T-cell (primary cell): ENCODE measurements at regions not wholly inside any gene's neighbourhood (a gene's known extent, or its start where the extent isn't known, plus 50 kb on each side); places are given as distances from the start of the nearest gene placed in this dataset.
"Not testable (repeated sequence)": the region's sequence is repeated elsewhere in the genome, so short reads cannot be mapped to it uniquely, and the experiment has no call there.

Source experiments
- ATAC-seq, 4 experiments: fragments of 200-7000 bp in 3 of 4; fragments of 150-1000 bp in 1 of 4; cut with Tn5 transposase; replicated peaks in 1 of 4; 1 replicate in 3 of 4; 2 replicates in 1 of 4; pipeline ENCODE4 v1.10.0; 2021; ENCODE audit warnings: moderate library complexity in 3 of 4, mild to moderate bottlenecking in 2 of 4, moderate number of reproducible peaks in 1 of 4
- CTCF ChIA-PET, 2 donors: fragments of 300-600 bp; sonication (Branson Sonifier 250); formaldehyde crosslinking; loops; one replicate each; lab custom pipeline; 2022; ENCODE audit warnings: antibody characterized with exemption in 2 of 2; lab: Charles Lee
- POLR2A ChIA-PET, 2 donors: fragments of 300-600 bp; sonication (Branson Sonifier 250); formaldehyde crosslinking; loops; one replicate each; lab custom pipeline; 2022; ENCODE audit warnings: antibody characterized with exemption in 2 of 2; lab: Charles Lee
- DNase-seq, 35 experiments: peaks; one replicate each; pipeline versions ENCODE4 v3.0.0 to v3.0.0-alpha.2; 2013 to 2023
- H3K27ac ChIP-seq: one replicate; pipeline ENCODE4 v1.5.1; 2013; ENCODE audit warnings: low read length
- H3K27me3 ChIP-seq, 2 experiments: replicated peaks in 1 of 2; 1 replicate in 1 of 2; 2 replicates in 1 of 2; pipeline versions ENCODE4 v1.6.1 to v1.7.0; 2013; ENCODE audit warnings: low read length in 1 of 2, mixed read lengths in 1 of 2; ENCODE audit not compliant: control insufficient read depth in 2 of 2, insufficient read depth in 2 of 2; ENCODE audit errors: extremely low read depth in 1 of 2
- H3K36me3 ChIP-seq, 2 donors: 1 replicate in 1 of 2; 2 replicates in 1 of 2; pipeline versions ENCODE4 v1.6.1 to v1.7.0; 2013; ENCODE audit warnings: low read length in 1 of 2; ENCODE audit not compliant: control insufficient read depth in 2 of 2, insufficient read depth in 1 of 2; ENCODE audit errors: extremely low read depth in 1 of 2
- H3K4me1 ChIP-seq, 2 experiments: 1 replicate in 1 of 2; 2 replicates in 1 of 2; pipeline versions ENCODE4 v1.6.1 to v1.7.0; 2013; ENCODE audit warnings: low read length in 2 of 2, mixed read lengths in 1 of 2; ENCODE audit not compliant: insufficient read depth in 2 of 2, control insufficient read depth in 1 of 2; ENCODE audit errors: extremely low read depth in 1 of 2
- H3K4me3 ChIP-seq, 2 donors: 1 replicate in 1 of 2; 2 replicates in 1 of 2; pipeline versions ENCODE4 v1.5.1 to v1.7.0; 2013; ENCODE audit warnings: mild to moderate bottlenecking in 2 of 2, low read length in 1 of 2, moderate library complexity in 1 of 2; ENCODE audit not compliant: control insufficient read depth in 1 of 2; ENCODE audit errors: extremely low read depth in 1 of 2
- H3K9me3 ChIP-seq: 2 replicates; pipeline ENCODE4 v1.7.0; 2013
- H3K27ac Mint-ChIP-seq, 2 donors: one replicate each; pipeline ENCODE4 v1.8.0; 2020 to 2021; ENCODE audit warnings: mild to moderate bottlenecking in 2 of 2, mixed read lengths in 2 of 2
- H3K27me3 Mint-ChIP-seq, 2 donors: one replicate each; pipeline ENCODE4 v1.8.0; 2021 to 2022; ENCODE audit warnings: mixed read lengths in 2 of 2
- H3K36me3 Mint-ChIP-seq: one replicate; pipeline ENCODE4 v1.8.0; 2021; ENCODE audit warnings: mixed read lengths
- H3K4me1 Mint-ChIP-seq, 3 donors: one replicate each; pipeline ENCODE4 v1.8.0; 2020 to 2022; ENCODE audit warnings: mixed read lengths in 3 of 3, mild to moderate bottlenecking in 1 of 3
- H3K4me3 Mint-ChIP-seq, 3 donors: one replicate each; pipeline ENCODE4 v1.8.0; 2020 to 2022; ENCODE audit warnings: mild to moderate bottlenecking in 3 of 3, mixed read lengths in 3 of 3, moderate library complexity in 3 of 3
- H3K9me3 Mint-ChIP-seq, 3 donors: one replicate each; pipeline ENCODE4 v1.8.0; 2020 to 2022; ENCODE audit warnings: mixed read lengths in 3 of 3
- WGBS: methylation state at CpG from one replicate; pipeline ENCODE4 v1.1.5; 2013; ENCODE audit warnings: missing lambda C conversion rate; ENCODE audit not compliant: insufficient coverage; 5-methylcytosine and 5-hydroxymethylcytosine counted together

DNA sequence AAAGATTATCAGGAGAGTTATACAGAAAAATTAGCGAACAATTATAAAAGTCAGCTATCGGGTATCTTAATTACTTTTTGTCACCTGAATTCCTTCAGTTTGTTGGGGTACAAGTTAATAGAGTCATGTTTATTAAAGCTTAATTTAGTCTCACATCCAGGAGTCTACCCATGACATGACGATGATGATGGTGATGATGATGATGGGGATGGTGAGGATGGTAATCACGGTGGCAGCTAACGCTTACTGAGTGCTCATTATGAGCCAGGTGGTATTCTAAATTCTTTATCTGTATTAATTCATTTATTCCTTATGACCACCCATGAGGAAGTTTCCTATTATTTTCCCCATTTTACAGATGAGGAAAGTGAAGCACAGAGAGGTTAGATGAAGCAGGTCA, 208.6 kb upstream of the KIF2A start:
- H3K36me3 Mint-ChIP-seq: no peaks in the 10 kb centered on the region
- no peak overlapping the region for H3K4me3 ChIP-seq
- DNase-seq (no peak), ATAC-seq (no peak)
- H3K27ac ChIP-seq: no peak overlapping the region
- no peak overlapping the region for H3K4me3 Mint-ChIP-seq
- POLR2A ChIA-PET: no interaction called here
- H3K27me3 ChIP-seq: peaks cover 0 to 4% of the 10 kb centered on the region in 2 experiments
- H3K27ac Mint-ChIP-seq: no peak overlapping the region
- no peaks in the 10 kb centered on the region for H3K9me3 ChIP-seq
- H3K9me3 Mint-ChIP-seq: peaks cover 0 to 4% (median 0%) of the 10 kb centered on the region in 3 donors
- no peaks in the 10 kb centered on the region for H3K36me3 ChIP-seq
- H3K27me3 Mint-ChIP-seq: peaks cover 7 to 15% of the 10 kb centered on the region in 2 donors
- no peaks in the 10 kb centered on the region for H3K4me1 ChIP-seq
- CTCF ChIA-PET: no interaction called here
- WGBS: no CpG with 5 or more reads among the region's 5 CpGs
- H3K4me1 Mint-ChIP-seq: peaks cover 11 to 15% (median 15%) of the 10 kb centered on the region in 3 donors

DNA sequence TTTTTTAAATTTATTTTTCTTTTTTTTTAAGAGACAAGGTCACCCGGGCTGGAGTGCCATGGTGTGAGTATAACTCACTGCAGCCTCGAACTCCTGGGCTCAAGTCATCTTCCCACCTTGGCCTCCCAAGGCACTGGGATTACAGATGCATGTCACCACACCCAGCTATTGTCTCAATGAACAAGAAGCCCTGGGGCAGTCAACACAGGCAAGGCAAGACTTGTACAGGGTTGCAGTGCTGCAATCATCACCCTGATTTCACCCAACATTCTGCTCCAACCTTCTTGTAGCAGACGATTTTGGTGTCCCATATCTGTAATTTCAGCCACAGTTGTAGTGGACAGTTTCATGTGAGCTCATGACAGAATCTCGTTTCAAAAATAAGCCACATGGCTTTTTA, 205.8 kb upstream of the KIF2A start:
- no peak overlapping the region for H3K4me3 Mint-ChIP-seq
- H3K4me3 ChIP-seq: no peak overlapping the region
- peaks cover 9 to 18% of the 10 kb centered on the region in 2 donors for H3K27me3 Mint-ChIP-seq
- H3K27ac Mint-ChIP-seq: no peak overlapping the region
- no peaks in the 10 kb centered on the region for H3K4me1 ChIP-seq
- WGBS: 57% methylated on average over 1 of the region's 4 CpGs
- H3K27ac ChIP-seq: no peak overlapping the region
- no peaks in the 10 kb centered on the region for H3K4me1 Mint-ChIP-seq
- ATAC-seq: no peak
- POLR2A ChIA-PET: no interaction called here
- H3K27me3 ChIP-seq: peaks cover 0 to 3% of the 10 kb centered on the region in 2 experiments
- no peaks in the 10 kb centered on the region for H3K9me3 ChIP-seq
- DNase-seq: no peak
- CTCF ChIA-PET: no interaction called here
- no peaks in the 10 kb centered on the region for H3K36me3 ChIP-seq
- peaks cover 0 to 4% (median 0%) of the 10 kb centered on the region in 3 donors for H3K9me3 Mint-ChIP-seq
- H3K36me3 Mint-ChIP-seq: no peaks in the 10 kb centered on the region

DNA sequence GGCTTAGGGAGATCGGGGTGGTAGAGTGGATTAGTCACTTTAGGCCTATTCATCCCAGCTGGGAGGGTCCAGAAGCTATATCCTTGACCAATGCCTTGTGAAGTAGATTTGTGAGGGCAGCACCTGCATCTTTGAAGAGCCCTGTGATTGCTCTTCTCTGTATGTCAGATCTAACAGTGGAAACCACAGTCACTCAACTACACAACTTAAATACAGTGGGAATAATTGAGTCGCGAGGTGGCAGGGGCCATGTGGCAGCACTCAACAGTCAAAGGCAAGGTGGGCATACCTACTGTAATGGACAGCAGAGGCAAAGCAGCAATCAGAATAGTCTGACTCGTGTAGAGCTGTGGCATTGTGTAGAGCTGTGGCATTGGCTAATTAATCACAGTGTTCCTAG, 202.1 kb upstream of the KIF2A start:
- H3K4me1 ChIP-seq, H3K4me3 ChIP-seq, H3K36me3 ChIP-seq, H3K27ac Mint-ChIP-seq, H3K9me3 Mint-ChIP-seq, H3K36me3 Mint-ChIP-seq, H3K9me3 ChIP-seq, CTCF ChIA-PET, ATAC-seq, H3K27ac ChIP-seq, H3K4me1 Mint-ChIP-seq, H3K27me3 ChIP-seq, H3K4me3 Mint-ChIP-seq, POLR2A ChIA-PET, DNase-seq: not testable (repeated sequence)
- H3K27me3 Mint-ChIP-seq: peaks cover 7 to 15% of the 10 kb centered on the region in 2 donors
- WGBS: 90% methylated on average over 3 of the region's 4 CpGs

DNA sequence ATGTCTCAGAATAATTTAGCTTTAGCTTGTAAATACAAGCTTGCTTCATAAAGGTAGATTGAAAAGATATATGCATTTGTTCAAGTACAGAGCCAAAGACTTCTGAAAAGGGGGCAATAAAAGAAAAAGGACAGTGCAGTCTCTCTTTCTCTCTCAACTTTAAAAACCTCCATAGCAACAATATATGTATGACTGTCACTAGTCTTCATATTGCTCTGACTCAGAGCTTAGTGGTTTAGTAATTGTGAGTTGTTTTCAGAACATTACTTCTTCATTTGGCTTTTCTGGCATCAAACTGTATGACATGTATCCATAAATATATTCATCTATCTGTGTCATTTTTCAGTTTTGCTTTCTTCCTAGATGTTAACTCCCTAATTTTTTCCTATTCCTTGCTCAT, 194.6 kb upstream of the KIF2A start:
- POLR2A ChIA-PET: no interaction called here
- Histone ChIP-seq H3K4me1 (no peaks in the 10 kb centered on the region), H3K4me3 (no peak overlapping the region), H3K9me3 (no peaks in the 10 kb centered on the region), H3K27me3 (no peaks in the 10 kb centered on the region), H3K36me3 (no peaks in the 10 kb centered on the region), H3K27ac (no peak overlapping the region)
- H3K27ac Mint-ChIP-seq: no peak overlapping the region
- DNase-seq (no peak), ATAC-seq (no peak)
- CTCF ChIA-PET: interaction anchor here in 1 of 2 donors (0.6 kb wide), 1 partner anchor 466 kb away, joined by 4 read pairs; no protein-coding TSS in a partner anchor
- peaks cover 0 to 4% (median 0%) of the 10 kb centered on the region in 3 donors for H3K9me3 Mint-ChIP-seq
- H3K4me3 Mint-ChIP-seq: no peak overlapping the region
- no peaks in the 10 kb centered on the region for H3K36me3 Mint-ChIP-seq
- peaks cover 2 to 3% of the 10 kb centered on the region in 2 donors for H3K27me3 Mint-ChIP-seq
- no peaks in the 10 kb centered on the region for H3K4me1 Mint-ChIP-seq

DNA sequence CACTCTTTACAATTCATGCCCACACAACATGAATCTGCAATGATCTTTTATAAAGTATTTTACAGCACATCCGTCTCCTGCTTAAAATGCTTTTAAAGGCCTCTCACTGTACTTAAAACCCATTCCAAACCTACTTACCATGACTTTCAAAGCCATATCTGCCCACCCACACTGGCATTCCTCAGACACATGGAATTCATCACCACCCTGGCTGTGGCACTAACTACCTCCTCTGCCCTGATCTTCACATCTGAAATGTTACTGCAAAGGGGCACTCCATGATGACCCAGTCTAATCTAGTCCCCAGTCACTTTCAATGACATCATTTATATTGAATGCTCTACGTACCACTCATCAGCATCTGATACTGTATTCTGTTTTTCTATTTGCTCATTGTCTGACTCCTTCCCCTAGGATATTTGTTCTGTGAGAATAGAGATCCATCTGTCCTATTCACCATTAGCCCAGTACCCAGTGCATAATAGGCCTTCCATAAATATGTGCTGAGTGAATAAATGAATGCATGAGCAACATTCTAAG, 193.2 kb upstream of the KIF2A start:
- Mint-ChIP-seq H3K4me1 (no peaks in the 10 kb centered on the region), H3K36me3 (no peaks in the 10 kb centered on the region), H3K27me3 (peaks cover 4 to 7% of the 10 kb centered on the region in 2 donors), H3K4me3 (no peak overlapping the region), H3K9me3 (no peaks in the 10 kb centered on the region), H3K27ac (no peak overlapping the region)
- Histone ChIP-seq H3K36me3 (no peaks in the 10 kb centered on the region), H3K4me3 (no peak overlapping the region), H3K9me3 (no peaks in the 10 kb centered on the region), H3K27ac (no peak overlapping the region), H3K4me1 (no peaks in the 10 kb centered on the region), H3K27me3 (no peaks in the 10 kb centered on the region)
- no peak for ATAC-seq
- WGBS: 33% methylated on average over 1 of the region's 2 CpGs
- ChIA-PET CTCF (no interaction called here), POLR2A (no interaction called here)
- DNase-seq: no peak

DNA sequence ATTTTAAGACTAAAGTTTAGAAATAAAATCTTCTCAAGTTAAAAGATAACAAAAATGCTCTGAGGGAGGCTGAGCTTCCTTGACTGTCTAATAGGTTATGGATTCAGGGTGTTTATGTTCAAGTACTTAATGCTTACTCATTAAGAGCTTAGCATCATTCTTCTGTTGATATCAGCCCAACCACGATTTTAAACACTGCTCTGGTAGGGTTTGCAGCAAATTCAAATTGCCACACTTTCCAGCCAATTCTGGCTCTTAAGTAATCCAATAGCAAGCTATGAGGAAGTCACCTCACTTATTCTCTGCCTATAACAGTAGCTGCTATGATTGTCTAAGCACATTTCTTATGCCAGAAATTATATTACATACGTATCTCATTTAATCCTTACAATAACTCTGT, 191.0 kb upstream of the KIF2A start:
- Histone ChIP-seq H3K27ac (no peak overlapping the region), H3K4me1 (no peaks in the 10 kb centered on the region), H3K4me3 (no peak overlapping the region), H3K36me3 (no peaks in the 10 kb centered on the region), H3K27me3 (no peaks in the 10 kb centered on the region), H3K9me3 (no peaks in the 10 kb centered on the region)
- ChIA-PET POLR2A (interaction anchor here in 1 of 2 donors (0.6 kb wide), 1 partner anchor 596 kb away, joined by 4 read pairs; no protein-coding TSS in a partner anchor), CTCF (no interaction called here)
- 100% methylated on average over 1 of the region's 2 CpGs for WGBS
- Mint-ChIP-seq H3K4me1 (no peaks in the 10 kb centered on the region), H3K27ac (no peak overlapping the region), H3K4me3 (no peak overlapping the region), H3K9me3 (no peaks in the 10 kb centered on the region), H3K27me3 (peaks cover 7 to 9% of the 10 kb centered on the region in 2 donors), H3K36me3 (no peaks in the 10 kb centered on the region)
- no peak for ATAC-seq
- DNase-seq: no peak

DNA sequence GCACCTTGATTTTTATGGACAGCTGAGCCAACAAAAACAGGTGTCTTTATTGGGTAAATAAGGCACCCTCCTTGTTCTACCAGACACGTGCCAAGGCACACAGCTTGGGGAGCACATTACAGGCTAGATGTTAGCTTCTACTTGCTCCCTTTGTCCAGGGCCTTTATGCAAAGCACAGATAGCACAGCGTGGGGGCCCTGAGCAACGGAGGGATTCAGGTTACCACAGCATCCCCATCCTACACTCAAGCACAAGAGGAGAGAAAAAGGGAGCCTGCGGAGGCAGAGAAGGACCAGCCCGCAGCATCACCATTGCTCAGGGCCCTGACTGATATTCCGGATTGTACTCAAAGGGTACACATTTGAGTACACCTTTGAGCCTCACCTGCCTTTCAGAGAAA, 181.7 kb upstream of the KIF2A start:
- DNase-seq (no peak), ATAC-seq (no peak)
- peaks cover 4 to 6% of the 10 kb centered on the region in 2 donors for H3K27me3 Mint-ChIP-seq
- ChIA-PET CTCF (no interaction called here), POLR2A (no interaction called here)
- H3K36me3 ChIP-seq: no peaks in the 10 kb centered on the region
- 53% methylated on average over 2 of the region's 6 CpGs for WGBS
- no peaks in the 10 kb centered on the region for H3K4me1 ChIP-seq
- no peaks in the 10 kb centered on the region for H3K4me1 Mint-ChIP-seq
- H3K9me3 Mint-ChIP-seq: peaks cover 0 to 5% (median 0%) of the 10 kb centered on the region in 3 donors
- no peak overlapping the region for H3K4me3 Mint-ChIP-seq
- H3K27ac ChIP-seq: no peak overlapping the region
- H3K4me3 ChIP-seq: no peak overlapping the region
- H3K27ac Mint-ChIP-seq: no peak overlapping the region
- H3K27me3 ChIP-seq: peaks cover 0 to 5% of the 10 kb centered on the region in 2 experiments
- H3K9me3 ChIP-seq: no peaks in the 10 kb centered on the region
- no peaks in the 10 kb centered on the region for H3K36me3 Mint-ChIP-seq
